ENCODE measurements at regions not wholly inside any gene's neighbourhood (a gene's known extent, or its start where the extent isn't known, plus 50 kb on each side); places are given as distances from the start of the nearest gene placed in this dataset.
"Not testable (repeated sequence)": the region's sequence is repeated elsewhere in the genome, so short reads cannot be mapped to it uniquely, and the experiment has no call there.

GRCh38 chr22:23396362-23397007, 183.6 kb downstream of the IGLL1 start:
- H3K9me3 ChIP-seq = no peaks in the 10 kb centered on the region
- H3K27ac ChIP-seq = no peak overlapping the region
- WGBS, 2 donors = 76% methylated on average over 8 of the region's 8 CpGs
- peaks cover 0 to 1% (median 0%) of the 10 kb centered on the region in 3 donors for H3K27me3 ChIP-seq
- no peak overlapping the region for H3K4me3 ChIP-seq
- no peak for DNase-seq
- intact Hi-C loops (cut with DNase I) = no loop called here
- no peaks in the 10 kb centered on the region for H3K36me3 ChIP-seq
- H3K4me1 ChIP-seq = no peaks in the 10 kb centered on the region
- TF ChIP-seq EP300 (IDR thresholded peaks at IDR 0.05) (no peak), CTCF (IDR thresholded peaks at IDR 0.05) (no peak), POLR2A (IDR thresholded peaks at IDR 0.05) (no peak), POLR2AphosphoS5 (IDR thresholded peaks at IDR 0.05) (no peak)

- Histone ChIP-seq H3K36me3 (no peaks in the 10 kb centered on the region), H3K9me3 (no peaks in the 10 kb centered on the region), H3K4me3 (no peak overlapping the region), H3K27me3 (no peaks in the 10 kb centered on the region), H3K27ac (no peak overlapping the region), H3K4me1 (no peaks in the 10 kb centered on the region)
- intact Hi-C loops (cut with DNase I) = no loop called here
- TF ChIP-seq POLR2A (IDR thresholded peaks at IDR 0.05) = no peak
- TF ChIP-seq POLR2AphosphoS5 (IDR thresholded peaks at IDR 0.05) = no peak
- TF ChIP-seq CTCF (IDR thresholded peaks at IDR 0.05) = no peak
- TF ChIP-seq EP300 (IDR thresholded peaks at IDR 0.05) = no peak
- 79 to 81% methylated on average over 14 of the region's 14 CpGs for WGBS, 2 donors
- DNase-seq = peak; percentile 56
Measured at GRCh38 chr22:23395530-23396361, 184.3 kb downstream of the IGLL1 start.

- H3K4me3 ChIP-seq = no peak overlapping the region
- no peak for TF ChIP-seq EP300 (IDR thresholded peaks at IDR 0.05)
- TF ChIP-seq POLR2A (IDR thresholded peaks at IDR 0.05) = no peak
- no peak for TF ChIP-seq POLR2AphosphoS5 (IDR thresholded peaks at IDR 0.05)
- no peak for TF ChIP-seq CTCF (IDR thresholded peaks at IDR 0.05)
- DNase-seq = peak; percentile 38
- 90 to 93% methylated on average over 28 of the region's 28 CpGs for WGBS, 2 donors
- no peaks in the 10 kb centered on the region for H3K27me3 ChIP-seq
- H3K36me3 ChIP-seq = no peaks in the 10 kb centered on the region
- no peak overlapping the region for H3K27ac ChIP-seq
- intact Hi-C loops (cut with DNase I) = no loop called here
- no peaks in the 10 kb centered on the region for H3K9me3 ChIP-seq
- H3K4me1 ChIP-seq = no peaks in the 10 kb centered on the region
Measured at GRCh38 chr22:23394525-23395326, 185.4 kb downstream of the IGLL1 start.

- WGBS, 2 donors = 84 to 88% methylated on average over 17 of the region's 17 CpGs
- intact Hi-C loops (cut with DNase I) = no loop called here
- no peak overlapping the region for H3K4me3 ChIP-seq
Measured at GRCh38 chr22:23393721-23394320, 186.3 kb downstream of the IGLL1 start.

GRCh38 chr22:23393199-23393598, 186.9 kb downstream of the IGLL1 start:
- H3K27me3 ChIP-seq; H3K27ac ChIP-seq; H3K36me3 ChIP-seq; intact Hi-C loops (cut with DNase I); H3K9me3 ChIP-seq; H3K4me3 ChIP-seq; H3K4me1 ChIP-seq: not testable (repeated sequence)
- DNase-seq = peak; percentile 53
- 57 to 76% methylated on average over 13 to 14 of the region's 14 CpGs for WGBS, 2 donors

More at GRCh38 chr22:23393721-23394320, 186.3 kb downstream of the IGLL1 start:
- TF ChIP-seq CTCF (IDR thresholded peaks at IDR 0.05) (no peak), POLR2AphosphoS5 (IDR thresholded peaks at IDR 0.05) (no peak), POLR2A (IDR thresholded peaks at IDR 0.05) (no peak), EP300 (IDR thresholded peaks at IDR 0.05) (no peak)
- Histone ChIP-seq H3K27me3 (no peaks in the 10 kb centered on the region), H3K27ac (no peak overlapping the region), H3K4me1 (no peaks in the 10 kb centered on the region), H3K9me3 (no peaks in the 10 kb centered on the region), H3K36me3 (no peaks in the 10 kb centered on the region)
- DNase-seq = peak; percentile 53

All from sigmoid colon (tissue), 6 donors.